IPS-20b (cell line): ENCODE measurements at regions not wholly inside any gene's neighbourhood (a gene's known extent, or its start where the extent isn't known, plus 50 kb on each side); places are given as distances from the start of the nearest gene placed in this dataset.

Experiments used
- H3K27ac ChIP-seq: one replicate; pipeline ENCODE4 v1.5.1; 2013; ENCODE audit warnings: low read length
- H3K27me3 ChIP-seq: 2 replicates; pipeline ENCODE4 v1.6.1; 2013; ENCODE audit warnings: mild to moderate bottlenecking, low read length, inconsistent platforms; ENCODE audit not compliant: insufficient read depth
- H3K36me3 ChIP-seq: 2 replicates; pipeline ENCODE4 v1.6.1; 2013; ENCODE audit warnings: low read depth, mild to moderate bottlenecking, inconsistent platforms, low read length, moderate library complexity; ENCODE audit not compliant: insufficient read depth
- H3K4me1 ChIP-seq: 2 replicates; pipeline ENCODE4 v1.6.1; 2013; ENCODE audit warnings: mild to moderate bottlenecking, control low read depth, inconsistent platforms, low read length, moderate library complexity; ENCODE audit not compliant: insufficient read depth
- H3K4me3 ChIP-seq: 2 replicates; pipeline ENCODE4 v1.5.1; 2013; ENCODE audit warnings: mild to moderate bottlenecking, low read length, inconsistent platforms
- H3K9ac ChIP-seq: 2 replicates; pipeline ENCODE4 v1.6.1; 2013; ENCODE audit warnings: low read depth, mild to moderate bottlenecking, inconsistent platforms, low read length, moderate library complexity
- H3K9me3 ChIP-seq: 2 replicates; pipeline ENCODE4 v1.6.1; 2013; ENCODE audit warnings: mild to moderate bottlenecking, low read depth, low read length, inconsistent platforms; ENCODE audit not compliant: insufficient read depth

- Histone ChIP-seq H3K36me3 (no peaks in the 10 kb centered on the region), H3K27me3 (no peaks in the 10 kb centered on the region), H3K27ac (no peak overlapping the region), H3K4me1 (no peaks in the 10 kb centered on the region; the same call in 1 of the 2 replicates), H3K9me3 (peaks cover 6% of the 10 kb centered on the region; the same call in 1 of the 2 replicates), H3K4me3 (no peak overlapping the region), H3K9ac (no peak overlapping the region)
These were observed 727.6 kb downstream of the TRAM1L1 start for GRCh38 chr4:116357758-116358157.

GRCh38 chr4:116346750-116347149, 738.6 kb downstream of the TRAM1L1 start:
- H3K4me3 ChIP-seq: no peak overlapping the region
- H3K27me3 ChIP-seq: no peaks in the 10 kb centered on the region
- H3K4me1 ChIP-seq: no peaks in the 10 kb centered on the region
- H3K9ac ChIP-seq: no peak overlapping the region
- H3K9me3 ChIP-seq: no peaks in the 10 kb centered on the region
- no peaks in the 10 kb centered on the region for H3K36me3 ChIP-seq
- H3K27ac ChIP-seq: no peak overlapping the region

- no peaks in the 10 kb centered on the region for H3K36me3 ChIP-seq
- H3K27ac ChIP-seq: no peak overlapping the region
- H3K4me3 ChIP-seq: no peak overlapping the region
- H3K4me1 ChIP-seq: no peaks in the 10 kb centered on the region
- H3K27me3 ChIP-seq: no peaks in the 10 kb centered on the region
- H3K9me3 ChIP-seq: no peaks in the 10 kb centered on the region
- no peak overlapping the region for H3K9ac ChIP-seq
These were observed 741.6 kb downstream of the TRAM1L1 start for GRCh38 chr4:116343809-116344208.

GRCh38 chr4:116342143-116342542, 743.2 kb downstream of the TRAM1L1 start:
- Histone ChIP-seq H3K36me3 (no peaks in the 10 kb centered on the region), H3K9me3 (no peaks in the 10 kb centered on the region), H3K27ac (no peak overlapping the region), H3K9ac (no peak overlapping the region), H3K4me3 (no peak overlapping the region), H3K4me1 (no peaks in the 10 kb centered on the region), H3K27me3 (no peaks in the 10 kb centered on the region)

- no peak overlapping the region for H3K4me3 ChIP-seq
- no peaks in the 10 kb centered on the region for H3K36me3 ChIP-seq
- H3K27ac ChIP-seq: no peak overlapping the region
- H3K4me1 ChIP-seq: no peaks in the 10 kb centered on the region
- H3K9ac ChIP-seq: no peak overlapping the region; the same call in 1 of the 2 replicates
- H3K27me3 ChIP-seq: no peaks in the 10 kb centered on the region
- no peaks in the 10 kb centered on the region for H3K9me3 ChIP-seq
These were observed 752.9 kb downstream of the TRAM1L1 start for GRCh38 chr4:116332508-116332907.

GRCh38 chr4:116328261-116328860, 757.0 kb downstream of the TRAM1L1 start:
- Histone ChIP-seq H3K4me1 (no peaks in the 10 kb centered on the region), H3K9ac (no peak overlapping the region), H3K27me3 (no peaks in the 10 kb centered on the region), H3K4me3 (no peak overlapping the region), H3K27ac (no peak overlapping the region), H3K36me3 (no peaks in the 10 kb centered on the region), H3K9me3 (no peaks in the 10 kb centered on the region)

GRCh38 chr4:116323606-116324005, 761.8 kb downstream of the TRAM1L1 start:
- Histone ChIP-seq H3K9me3 (no peaks in the 10 kb centered on the region), H3K36me3 (no peaks in the 10 kb centered on the region), H3K27ac (no peak overlapping the region), H3K27me3 (no peaks in the 10 kb centered on the region), H3K4me3 (no peak overlapping the region), H3K4me1 (no peaks in the 10 kb centered on the region), H3K9ac (no peak overlapping the region)

GRCh38 chr4:116321471-116321870, 763.9 kb downstream of the TRAM1L1 start:
- H3K27ac ChIP-seq: no peak overlapping the region
- H3K36me3 ChIP-seq: no peaks in the 10 kb centered on the region
- H3K9me3 ChIP-seq: no peaks in the 10 kb centered on the region
- H3K4me1 ChIP-seq: no peaks in the 10 kb centered on the region
- H3K4me3 ChIP-seq: no peak overlapping the region
- no peaks in the 10 kb centered on the region for H3K27me3 ChIP-seq
- no peak overlapping the region for H3K9ac ChIP-seq

- Histone ChIP-seq H3K27me3 (no peaks in the 10 kb centered on the region), H3K36me3 (no peaks in the 10 kb centered on the region), H3K4me1 (no peaks in the 10 kb centered on the region), H3K4me3 (no peak overlapping the region), H3K27ac (no peak overlapping the region), H3K9ac (no peak overlapping the region), H3K9me3 (no peaks in the 10 kb centered on the region)
These were observed 764.5 kb downstream of the TRAM1L1 start for GRCh38 chr4:116320859-116321258.

- Histone ChIP-seq H3K27me3 (no peaks in the 10 kb centered on the region), H3K4me3 (no peak overlapping the region), H3K36me3 (no peaks in the 10 kb centered on the region), H3K4me1 (no peaks in the 10 kb centered on the region), H3K27ac (no peak overlapping the region), H3K9ac (no peak overlapping the region), H3K9me3 (no peaks in the 10 kb centered on the region; the same call in 1 of the 2 replicates)
These were observed 781.6 kb downstream of the TRAM1L1 start for GRCh38 chr4:116303736-116304188.

GRCh38 chr4:116302990-116303735, 782.2 kb downstream of the TRAM1L1 start:
- no peak overlapping the region for H3K4me3 ChIP-seq
- no peak overlapping the region for H3K27ac ChIP-seq
- H3K4me1 ChIP-seq: no peaks in the 10 kb centered on the region
- no peak overlapping the region for H3K9ac ChIP-seq
- H3K36me3 ChIP-seq: no peaks in the 10 kb centered on the region
- no peaks in the 10 kb centered on the region for H3K27me3 ChIP-seq
- H3K9me3 ChIP-seq: no peaks in the 10 kb centered on the region

GRCh38 chr4:116275006-116275405, 810.4 kb downstream of the TRAM1L1 start:
- Histone ChIP-seq H3K4me1 (no peaks in the 10 kb centered on the region), H3K27ac (no peak overlapping the region), H3K4me3 (no peak overlapping the region), H3K9ac (no peak overlapping the region), H3K27me3 (no peaks in the 10 kb centered on the region), H3K36me3 (no peaks in the 10 kb centered on the region), H3K9me3 (peaks cover 5% of the 10 kb centered on the region; the same call in 1 of the 2 replicates)
